ENCODE measurements at regions not wholly inside any gene's neighbourhood (a gene's known extent, or its start where the extent isn't known, plus 50 kb on each side); places are given as distances from the start of the nearest gene placed in this dataset.
"Not testable (repeated sequence)": the region's sequence is repeated elsewhere in the genome, so short reads cannot be mapped to it uniquely, and the experiment has no call there.

DNA sequence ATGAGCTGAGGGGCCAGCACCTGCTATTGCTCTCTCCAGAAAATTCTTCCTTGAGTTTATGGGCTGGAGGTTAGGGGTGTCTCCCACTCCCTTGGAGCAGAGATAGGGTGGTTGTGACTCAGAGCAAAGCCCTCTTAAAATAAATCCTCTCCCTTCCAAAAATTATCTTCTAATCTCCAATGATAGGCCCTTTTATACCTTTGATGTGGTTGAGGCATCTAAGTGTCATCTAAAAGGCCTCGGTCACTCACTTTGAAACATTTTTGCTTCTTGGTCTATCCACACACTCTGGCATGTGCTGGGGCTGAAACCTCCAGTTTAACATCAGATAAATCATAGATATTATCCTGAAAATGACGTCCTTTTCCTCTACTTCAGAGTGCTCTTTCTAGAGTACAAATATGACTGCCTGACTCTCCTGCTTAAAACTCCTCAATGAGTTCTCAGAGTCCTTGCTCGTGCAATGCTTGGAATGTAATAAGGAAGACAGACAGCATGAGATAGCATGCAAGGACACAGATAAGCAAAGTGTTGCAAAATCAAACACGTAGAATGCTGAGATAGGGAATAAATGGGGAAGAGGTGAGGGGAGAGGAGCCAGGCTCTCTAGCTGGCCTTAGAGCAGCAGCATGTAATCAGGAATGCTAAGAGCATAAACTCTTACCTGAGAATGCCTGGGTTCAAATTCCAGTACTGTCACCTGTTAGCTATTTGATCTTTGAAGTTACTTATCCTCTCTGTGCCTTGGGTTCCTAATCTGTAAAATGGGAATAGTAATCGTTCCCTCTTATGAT, 374.1 kb upstream of the CITED2 start:
- no peak for TF ChIP-seq POLR2A (IDR thresholded peaks at IDR 0.05; ENCODE audit: low read depth, low read length)
- FAIRE-seq (no peak), DNase-seq (ENCODE audit: insufficient read length, low spot score) (no peak)

- FAIRE-seq (no peak), DNase-seq (ENCODE audit: insufficient read length, low spot score) (no peak)
- no peak for TF ChIP-seq POLR2A (IDR thresholded peaks at IDR 0.05; ENCODE audit: low read depth, low read length)
Observed at GRCh38 chr6:139747154-139747553, 372.7 kb upstream of the CITED2 start.

GRCh38 chr6:139744891-139745290, 370.4 kb upstream of the CITED2 start:
- FAIRE-seq (peak; percentile 43), DNase-seq (ENCODE audit: insufficient read length, low spot score) (no peak)
- no peak for TF ChIP-seq POLR2A (IDR thresholded peaks at IDR 0.05; ENCODE audit: low read depth, low read length)

- FAIRE-seq = peak; percentile 91
- no peak for TF ChIP-seq POLR2A (IDR thresholded peaks at IDR 0.05; ENCODE audit: low read depth, low read length)
- DNase-seq (ENCODE audit: insufficient read length, low spot score) = peak; percentile 17
Observed at GRCh38 chr6:139743664-139744437, 369.4 kb upstream of the CITED2 start.

DNA sequence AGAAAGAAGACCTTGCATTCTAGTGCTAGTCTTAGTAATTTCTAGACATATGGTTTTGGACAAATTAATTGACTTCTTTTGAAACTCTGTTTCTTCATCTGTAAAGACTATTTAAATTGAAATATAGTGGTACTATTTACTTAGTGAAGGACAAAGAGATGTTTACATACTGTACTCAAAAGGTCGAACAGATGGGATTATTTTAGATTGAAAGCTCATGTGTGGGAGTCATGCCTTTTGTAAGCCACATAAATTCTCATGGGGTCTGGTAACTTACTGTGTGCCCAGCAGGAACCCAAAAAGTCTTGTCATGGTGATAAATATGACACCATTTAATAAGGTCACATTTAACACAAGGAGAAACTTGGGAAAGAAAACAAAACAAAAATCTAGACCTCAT, 368.2 kb upstream of the CITED2 start:
- FAIRE-seq (no peak), DNase-seq (ENCODE audit: insufficient read length, low spot score) (no peak)
- TF ChIP-seq POLR2A (IDR thresholded peaks at IDR 0.05; ENCODE audit: low read depth, low read length) = no peak

DNA sequence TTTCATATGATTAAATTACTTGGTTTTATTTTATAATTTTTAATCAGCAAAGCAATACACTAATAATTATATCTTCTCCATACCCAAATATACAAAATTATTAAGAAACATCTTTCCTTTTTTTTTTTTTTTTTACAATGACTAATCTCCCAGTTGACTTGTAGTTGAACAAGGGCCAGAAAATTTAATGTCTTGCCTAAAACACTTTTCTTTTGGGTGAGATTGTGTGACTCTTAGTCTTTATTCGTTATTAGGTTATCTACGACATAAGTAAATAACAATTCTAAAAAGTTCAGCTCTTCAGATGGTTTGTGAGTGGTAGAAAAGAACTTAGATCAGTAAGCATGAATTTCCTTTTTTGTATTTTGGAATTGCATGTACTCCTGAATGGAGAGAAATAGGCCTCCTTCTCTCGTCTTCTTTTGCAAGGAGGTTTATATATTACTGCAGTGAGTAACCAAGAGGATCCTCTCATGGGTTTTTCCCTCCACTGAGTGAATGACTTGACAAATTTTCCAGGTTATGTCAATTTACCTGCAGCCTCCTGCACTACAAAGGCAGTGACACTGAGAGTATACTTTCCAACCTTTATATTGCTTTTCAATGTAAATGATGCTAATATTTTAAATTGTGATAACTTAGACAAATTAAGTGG, 364.5 kb upstream of the CITED2 start:
- DNase-seq (ENCODE audit: insufficient read length, low spot score) (no peak), FAIRE-seq (no peak)
- no peak for TF ChIP-seq POLR2A (IDR thresholded peaks at IDR 0.05; ENCODE audit: low read depth, low read length)

DNA sequence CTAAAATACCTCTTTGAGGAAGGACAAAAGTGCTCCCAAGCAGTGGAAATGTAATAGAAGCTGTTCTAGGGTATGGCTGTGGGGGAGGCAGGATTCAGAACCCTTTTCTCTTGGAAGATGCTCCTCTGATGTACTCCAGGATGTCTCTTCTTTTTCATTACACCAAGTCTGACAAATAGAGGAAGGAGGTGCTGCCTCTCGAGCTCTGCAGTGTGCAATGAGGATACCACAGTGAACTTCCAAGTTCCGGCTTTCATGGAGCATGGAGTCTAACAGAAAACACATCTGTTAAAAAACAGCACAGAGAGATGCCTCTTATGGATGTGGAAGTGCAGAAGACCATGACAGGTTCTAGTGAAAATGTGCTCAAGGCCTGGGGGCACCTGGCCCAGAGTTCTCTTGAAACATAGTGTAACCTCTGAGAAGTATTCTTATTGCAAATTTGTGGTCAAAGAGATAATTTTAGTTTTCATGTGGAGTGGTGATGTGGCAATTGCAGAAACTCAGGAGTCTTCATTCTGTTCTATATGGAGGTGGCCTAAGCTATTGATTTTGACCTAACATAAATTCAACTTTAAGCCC, 362.0 kb upstream of the CITED2 start:
- DNase-seq (ENCODE audit: insufficient read length, low spot score) (no peak), FAIRE-seq (no peak)
- no peak for TF ChIP-seq POLR2A (IDR thresholded peaks at IDR 0.05; ENCODE audit: low read depth, low read length)

DNA sequence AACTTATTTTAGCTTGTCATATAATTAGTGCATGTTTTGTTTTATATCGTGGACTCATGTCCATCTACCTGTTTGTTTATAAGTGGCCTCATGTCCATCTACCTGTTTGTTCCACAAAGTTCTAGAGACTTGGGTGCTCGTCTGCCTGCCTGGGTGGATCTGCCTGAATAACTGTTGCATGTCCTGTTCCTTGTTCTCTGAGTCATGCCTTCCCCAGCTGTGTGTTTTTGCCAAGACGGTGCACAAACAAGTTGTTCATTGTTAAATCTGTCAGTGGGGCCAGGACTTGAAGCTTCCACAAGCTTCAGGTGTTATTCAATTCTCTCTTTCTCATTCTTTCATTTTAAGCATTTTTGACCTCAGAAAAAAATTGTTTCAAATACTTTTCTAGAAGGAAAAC, 358.0 kb upstream of the CITED2 start:
- TF ChIP-seq POLR2A (IDR thresholded peaks at IDR 0.05; ENCODE audit: low read depth, low read length) = no peak
- DNase-seq (ENCODE audit: insufficient read length, low spot score) (peak; percentile 26), FAIRE-seq (peak; percentile 93)

DNA sequence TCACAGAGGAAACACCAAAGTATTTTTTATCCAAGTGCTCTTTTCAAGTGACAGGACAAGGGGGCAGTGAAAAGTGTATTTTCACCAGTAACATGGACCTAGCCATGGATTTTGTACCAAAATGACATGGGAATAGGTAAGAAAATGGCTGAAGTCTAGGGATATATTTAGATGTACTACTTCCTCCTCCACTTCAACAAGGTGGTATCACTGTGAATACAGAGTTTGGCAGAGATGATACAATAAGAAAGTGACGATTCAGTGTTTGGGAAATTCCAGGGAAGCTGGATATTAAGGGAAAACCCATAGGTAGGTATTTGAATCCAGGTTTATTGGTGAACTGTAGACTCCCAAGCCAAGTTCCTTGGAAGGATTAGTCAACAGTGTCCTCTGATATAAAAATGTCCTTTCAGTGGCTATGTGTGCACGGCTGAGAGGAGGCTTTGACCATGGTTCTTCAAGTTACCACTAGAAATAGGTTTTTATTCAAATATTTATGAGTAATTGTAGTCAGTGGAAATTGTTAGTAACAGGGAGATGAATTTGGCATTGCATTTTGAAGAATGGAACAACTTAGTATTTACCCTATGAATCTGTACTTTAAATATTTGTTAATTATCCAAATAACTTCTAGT, 356.0 kb upstream of the CITED2 start:
- no peak for FAIRE-seq
- no peak for TF ChIP-seq POLR2A (IDR thresholded peaks at IDR 0.05; ENCODE audit: low read depth, low read length)
- DNase-seq (ENCODE audit: insufficient read length, low spot score) = no peak

- DNase-seq (ENCODE audit: insufficient read length, low spot score) (no peak), FAIRE-seq (no peak)
- no peak for TF ChIP-seq POLR2A (IDR thresholded peaks at IDR 0.05; ENCODE audit: low read depth, low read length)
Observed at GRCh38 chr6:139728876-139729427, 354.5 kb upstream of the CITED2 start.

- DNase-seq (ENCODE audit: insufficient read length, low spot score); FAIRE-seq: not testable (repeated sequence)
Observed at GRCh38 chr6:139726272-139726671, 351.8 kb upstream of the CITED2 start.

GRCh38 chr6:139722530-139722929, 348.1 kb upstream of the CITED2 start:
- DNase-seq (ENCODE audit: insufficient read length, low spot score) = no peak
- FAIRE-seq = no peak
- TF ChIP-seq POLR2A (IDR thresholded peaks at IDR 0.05; ENCODE audit: low read depth, low read length) = no peak

- FAIRE-seq (no peak), DNase-seq (ENCODE audit: insufficient read length, low spot score) (no peak)
- TF ChIP-seq POLR2A (IDR thresholded peaks at IDR 0.05; ENCODE audit: low read depth, low read length) = no peak
Observed at GRCh38 chr6:139721954-139722353, 347.5 kb upstream of the CITED2 start.

Measured in H54 (cell line).